ENCODE measurements at regions not wholly inside any gene's neighbourhood (a gene's known extent, or its start where the extent isn't known, plus 50 kb on each side); places are given as distances from the start of the nearest gene placed in this dataset.
"Not testable (repeated sequence)": the region's sequence is repeated elsewhere in the genome, so short reads cannot be mapped to it uniquely, and the experiment has no call there.

- DNase-seq (ENCODE audit: low read depth): peak; percentile 9
Observed at GRCh38 chr4:187333151-187333550, 609.5 kb upstream of the FAT1 start.

- no peak for DNase-seq (ENCODE audit: low read depth)
Observed at GRCh38 chr4:187335339-187335738, 611.7 kb upstream of the FAT1 start.

- DNase-seq (ENCODE audit: low read depth): no peak
Observed at GRCh38 chr4:187354740-187355139, 631.1 kb upstream of the FAT1 start.

- DNase-seq (ENCODE audit: low read depth): no peak
Observed at GRCh38 chr4:187357045-187357643, 633.5 kb upstream of the FAT1 start.

- DNase-seq (ENCODE audit: low read depth): no peak
Observed at GRCh38 chr4:187357821-187358220, 634.2 kb upstream of the FAT1 start.

- DNase-seq (ENCODE audit: low read depth): peak; percentile 8
Observed at GRCh38 chr4:187362937-187363857, 632.4 kb upstream of the ZFP42 start.

- no peak for DNase-seq (ENCODE audit: low read depth)
Observed at GRCh38 chr4:187364401-187364800, 631.2 kb upstream of the ZFP42 start.

GRCh38 chr4:187364851-187365250, 630.7 kb upstream of the ZFP42 start:
- DNase-seq (ENCODE audit: low read depth): no peak

GRCh38 chr4:187366530-187366929, 629.0 kb upstream of the ZFP42 start:
- no peak for DNase-seq (ENCODE audit: low read depth)

GRCh38 chr4:187370918-187371317, 624.7 kb upstream of the ZFP42 start:
- no peak for DNase-seq (ENCODE audit: low read depth)

GRCh38 chr4:187378441-187378840, 617.1 kb upstream of the ZFP42 start:
- no peak for DNase-seq (ENCODE audit: low read depth)

GRCh38 chr4:187380181-187380581, 615.4 kb upstream of the ZFP42 start:
- peak; percentile 49 for DNase-seq (ENCODE audit: low read depth)

- no peak for DNase-seq (ENCODE audit: low read depth)
Observed at GRCh38 chr4:187383181-187383580, 612.4 kb upstream of the ZFP42 start.

GRCh38 chr4:187387739-187388138, 607.8 kb upstream of the ZFP42 start:
- DNase-seq (ENCODE audit: low read depth): peak; percentile 46

- no peak for DNase-seq (ENCODE audit: low read depth)
Observed at GRCh38 chr4:187389420-187389819, 606.2 kb upstream of the ZFP42 start.

- no peak for DNase-seq (ENCODE audit: low read depth)
Observed at GRCh38 chr4:187390646-187391045, 604.9 kb upstream of the ZFP42 start.

GRCh38 chr4:187393531-187394344, 601.8 kb upstream of the ZFP42 start:
- peak; percentile 29 for DNase-seq (ENCODE audit: low read depth)

GRCh38 chr4:187396106-187396505, 599.5 kb upstream of the ZFP42 start:
- no peak for DNase-seq (ENCODE audit: low read depth)

GRCh38 chr4:187408447-187408846, 587.1 kb upstream of the ZFP42 start:
- DNase-seq (ENCODE audit: low read depth): not testable (repeated sequence)

- no peak for DNase-seq (ENCODE audit: low read depth)
Observed at GRCh38 chr4:187413564-187414358, 581.8 kb upstream of the ZFP42 start.

GRCh38 chr4:187414716-187415115, 580.9 kb upstream of the ZFP42 start:
- DNase-seq (ENCODE audit: low read depth): no peak

GRCh38 chr4:187415231-187415630, 580.3 kb upstream of the ZFP42 start:
- no peak for DNase-seq (ENCODE audit: low read depth)
